ENCODE measurements at regions not wholly inside any gene's neighbourhood (a gene's known extent, or its start where the extent isn't known, plus 50 kb on each side); places are given as distances from the start of the nearest gene placed in this dataset.

- Histone ChIP-seq H3K9me3 (ENCODE audit: insufficient read depth, low read length) (no peaks in the 10 kb centered on the region), H3K4me3 (ENCODE audit: insufficient read depth, low read length, poor library complexity, severe bottlenecking) (no peak overlapping the region), H3K9me2 (replicated peaks; ENCODE audit: insufficient read depth, low read length) (no peaks in the 10 kb centered on the region), H3K27ac (ENCODE audit: low read depth, low read length) (no peak overlapping the region), H3F3A (ENCODE audit: insufficient read depth) (no peaks in the 10 kb centered on the region), H3K4me2 (ENCODE audit: low read depth, low read length, poor library complexity, severe bottlenecking) (no peak overlapping the region), H3K27me3 (ENCODE audit: low read length) (no peaks in the 10 kb centered on the region), H4K20me1 (ENCODE audit: low read depth, low read length) (no peaks in the 10 kb centered on the region), H3K9ac (ENCODE audit: low read length) (no peak overlapping the region), H3K36me3 (ENCODE audit: low read length) (no peaks in the 10 kb centered on the region), H2AFZ (ENCODE audit: low read depth, low read length, severe bottlenecking) (no peak overlapping the region), H3K79me2 (ENCODE audit: insufficient read depth, low read length) (no peaks in the 10 kb centered on the region)
- TF ChIP-seq CTCF (IDR thresholded peaks at IDR 0.05; ENCODE audit: insufficient read depth, low read length, poor library complexity, severe bottlenecking) (no peak), EZH2phosphoT487 (conservative IDR thresholded peaks at IDR 0.05; ENCODE audit: low read length) (no peak)
These were observed 60.6 kb upstream of the NKX1-1 start for GRCh38 chr4:1466863-1467165.

- Histone ChIP-seq H2AFZ (ENCODE audit: low read depth, low read length, severe bottlenecking) (no peak overlapping the region), H3K4me2 (ENCODE audit: low read depth, low read length, poor library complexity, severe bottlenecking) (no peak overlapping the region), H4K20me1 (ENCODE audit: low read depth, low read length) (no peaks in the 10 kb centered on the region), H3K27me3 (ENCODE audit: low read length) (no peaks in the 10 kb centered on the region), H3K4me3 (ENCODE audit: insufficient read depth, low read length, poor library complexity, severe bottlenecking) (no peak overlapping the region), H3K27ac (ENCODE audit: low read depth, low read length) (no peak overlapping the region), H3K9ac (ENCODE audit: low read length) (no peak overlapping the region), H3K79me2 (ENCODE audit: insufficient read depth, low read length) (no peaks in the 10 kb centered on the region), H3K36me3 (ENCODE audit: low read length) (no peaks in the 10 kb centered on the region), H3K9me3 (ENCODE audit: insufficient read depth, low read length) (no peaks in the 10 kb centered on the region), H3F3A (ENCODE audit: insufficient read depth) (no peaks in the 10 kb centered on the region), H3K9me2 (replicated peaks; ENCODE audit: insufficient read depth, low read length) (no peaks in the 10 kb centered on the region)
- no peak for TF ChIP-seq CTCF (IDR thresholded peaks at IDR 0.05; ENCODE audit: insufficient read depth, low read length, poor library complexity, severe bottlenecking)
- TF ChIP-seq EZH2phosphoT487 (conservative IDR thresholded peaks at IDR 0.05; ENCODE audit: low read length), result no peak
These were observed 60.0 kb upstream of the NKX1-1 start for GRCh38 chr4:1466034-1466862.

DNA sequence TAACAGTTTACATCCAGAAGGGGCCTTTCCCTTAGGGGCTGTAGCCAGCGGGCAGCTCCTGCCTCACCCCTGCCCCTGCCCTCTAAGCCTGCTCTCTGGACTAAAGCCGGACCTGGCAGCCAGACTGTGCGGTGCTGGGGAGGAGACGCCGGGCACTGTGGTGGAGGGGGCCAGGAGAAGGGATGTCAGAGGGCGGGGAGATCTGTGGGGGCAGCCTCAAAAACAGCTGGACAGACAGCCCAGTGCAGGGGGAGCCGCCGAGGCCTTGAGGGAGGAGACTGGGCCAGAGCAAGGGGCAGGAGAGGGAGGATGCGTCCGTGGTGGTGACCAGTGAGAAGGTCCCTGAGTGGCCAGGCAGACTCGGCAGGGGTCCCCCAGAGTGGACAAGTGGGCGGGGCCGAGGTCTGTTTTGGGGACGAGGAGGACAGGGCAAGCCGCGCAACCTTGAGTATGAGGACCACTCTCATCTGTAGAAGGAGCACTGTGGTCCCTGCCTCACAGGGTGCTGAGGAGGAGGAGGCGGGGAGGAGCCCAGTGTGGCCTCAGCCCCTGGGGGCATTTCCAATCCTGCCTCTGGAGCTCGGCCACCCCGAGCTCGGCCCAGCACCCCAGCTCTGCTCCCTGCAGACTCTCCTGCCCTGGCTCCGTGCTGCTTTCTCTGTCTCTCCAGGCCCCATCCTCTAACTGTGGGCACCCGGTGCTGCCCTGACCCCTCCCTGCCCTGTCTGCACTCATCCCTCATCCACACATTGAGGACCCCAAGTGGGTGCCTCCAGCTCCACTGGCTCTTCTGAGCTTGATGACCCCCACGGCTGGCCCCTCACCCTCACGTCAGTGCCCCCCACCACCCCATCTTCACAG, 59.2 kb upstream of the NKX1-1 start:
- Histone ChIP-seq H3K36me3 (ENCODE audit: low read length) (no peaks in the 10 kb centered on the region), H4K20me1 (ENCODE audit: low read depth, low read length) (no peaks in the 10 kb centered on the region), H3K4me2 (ENCODE audit: low read depth, low read length, poor library complexity, severe bottlenecking) (no peak overlapping the region), H3K4me3 (ENCODE audit: insufficient read depth, low read length, poor library complexity, severe bottlenecking) (no peak overlapping the region), H2AFZ (ENCODE audit: low read depth, low read length, severe bottlenecking) (no peak overlapping the region), H3K27ac (ENCODE audit: low read depth, low read length) (no peak overlapping the region), H3K27me3 (ENCODE audit: low read length) (no peaks in the 10 kb centered on the region), H3K9ac (ENCODE audit: low read length) (no peak overlapping the region), H3K79me2 (ENCODE audit: insufficient read depth, low read length) (no peaks in the 10 kb centered on the region), H3K9me2 (replicated peaks; ENCODE audit: insufficient read depth, low read length) (no peaks in the 10 kb centered on the region), H3K9me3 (ENCODE audit: insufficient read depth, low read length) (no peaks in the 10 kb centered on the region), H3F3A (ENCODE audit: insufficient read depth) (no peaks in the 10 kb centered on the region)
- no peak for TF ChIP-seq EZH2phosphoT487 (conservative IDR thresholded peaks at IDR 0.05; ENCODE audit: low read length)
- TF ChIP-seq CTCF (IDR thresholded peaks at IDR 0.05; ENCODE audit: insufficient read depth, low read length, poor library complexity, severe bottlenecking), result no peak
